GM12874 (cell line): ENCODE measurements at regions not wholly inside any gene's neighbourhood (a gene's known extent, or its start where the extent isn't known, plus 50 kb on each side); places are given as distances from the start of the nearest gene placed in this dataset.

Experiments
- TF ChIP-seq, protein P1 (sequence below): IDR thresholded peaks from 2 replicates; pipeline ENCODE4 v1.5.1; 2011; ENCODE audit warnings: low read depth, mild to moderate bottlenecking, control low read depth, low read length, moderate library complexity; ENCODE audit not compliant: insufficient read depth

DNA sequence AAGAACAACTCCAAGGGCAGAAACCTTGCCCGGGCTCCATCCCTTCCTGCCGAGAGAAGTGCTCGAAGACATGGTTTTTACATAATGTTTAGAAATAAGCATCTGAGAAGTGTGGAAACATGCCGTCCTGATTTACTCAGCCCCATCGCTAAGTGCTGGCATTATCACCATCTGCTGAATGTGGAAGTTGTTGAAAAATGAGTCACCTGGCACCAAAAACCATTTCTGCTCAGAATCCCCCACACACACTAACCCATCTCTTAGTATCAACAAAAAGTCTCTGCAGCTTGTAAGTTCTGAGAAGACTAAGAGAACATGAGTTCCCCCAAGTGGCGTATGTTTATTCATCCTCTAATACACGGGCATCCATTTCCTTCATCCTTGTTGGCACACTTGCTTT lies 51.0 kb upstream of the ARL8B start:
- TF ChIP-seq, protein P1, sequence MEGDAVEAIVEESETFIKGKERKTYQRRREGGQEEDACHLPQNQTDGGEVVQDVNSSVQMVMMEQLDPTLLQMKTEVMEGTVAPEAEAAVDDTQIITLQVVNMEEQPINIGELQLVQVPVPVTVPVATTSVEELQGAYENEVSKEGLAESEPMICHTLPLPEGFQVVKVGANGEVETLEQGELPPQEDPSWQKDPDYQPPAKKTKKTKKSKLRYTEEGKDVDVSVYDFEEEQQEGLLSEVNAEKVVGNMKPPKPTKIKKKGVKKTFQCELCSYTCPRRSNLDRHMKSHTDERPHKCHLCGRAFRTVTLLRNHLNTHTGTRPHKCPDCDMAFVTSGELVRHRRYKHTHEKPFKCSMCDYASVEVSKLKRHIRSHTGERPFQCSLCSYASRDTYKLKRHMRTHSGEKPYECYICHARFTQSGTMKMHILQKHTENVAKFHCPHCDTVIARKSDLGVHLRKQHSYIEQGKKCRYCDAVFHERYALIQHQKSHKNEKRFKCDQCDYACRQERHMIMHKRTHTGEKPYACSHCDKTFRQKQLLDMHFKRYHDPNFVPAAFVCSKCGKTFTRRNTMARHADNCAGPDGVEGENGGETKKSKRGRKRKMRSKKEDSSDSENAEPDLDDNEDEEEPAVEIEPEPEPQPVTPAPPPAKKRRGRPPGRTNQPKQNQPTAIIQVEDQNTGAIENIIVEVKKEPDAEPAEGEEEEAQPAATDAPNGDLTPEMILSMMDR: no peak

DNA sequence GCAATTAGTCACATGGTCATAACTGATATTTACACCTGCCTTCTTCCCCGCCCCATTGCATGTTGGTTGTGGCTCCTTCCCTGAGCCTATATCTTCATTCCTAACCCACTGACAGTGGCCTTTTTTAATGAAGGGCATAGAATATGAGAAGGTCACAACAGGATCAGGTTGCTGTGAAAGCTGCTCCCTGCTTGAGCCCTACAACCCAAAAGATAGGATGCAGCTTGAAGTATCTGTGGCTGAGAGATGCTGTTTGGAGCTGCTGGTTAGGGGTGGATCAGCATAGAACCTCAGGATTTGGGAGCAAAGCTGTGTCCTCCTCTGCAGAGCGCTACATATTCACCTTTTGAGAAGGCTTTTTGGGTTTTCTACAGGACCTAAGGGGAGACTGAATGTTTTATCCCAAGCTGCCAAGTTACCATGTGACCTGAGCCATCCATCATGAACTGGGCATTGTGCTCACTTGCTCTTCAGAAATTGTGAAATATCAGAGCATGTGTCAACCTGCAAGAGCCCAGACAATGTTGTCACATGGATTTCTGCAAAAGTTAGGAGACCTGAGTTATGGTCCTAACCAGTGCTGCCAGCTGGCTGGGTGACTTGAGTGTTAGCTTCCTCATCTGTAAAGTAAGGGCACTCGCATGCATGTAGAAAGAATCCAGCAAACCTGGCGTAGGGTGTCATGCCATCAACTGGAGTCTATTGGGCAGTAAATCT lies 49.8 kb upstream of the ARL8B start:
- TF ChIP-seq, protein P1: no peak
